K562 (cell line): ENCODE measurements at regions not wholly inside any gene's neighbourhood (a gene's known extent, or its start where the extent isn't known, plus 50 kb on each side); places are given as distances from the start of the nearest gene placed in this dataset.

Experiments used
- ATAC-seq: fragments of 200-7000 bp; cut with Tn5 transposase; 3 replicates; pipeline ENCODE4 v1.9.1; 2020; ENCODE audit warnings: moderate library complexity
- BruUV-seq: library from RNA; stranded (reverse); fragments of 400-500 nt; replicated peaks from 2 replicates; lab custom pipeline; 2021; lab: Mats Ljungman, UMichigan
- CTCF ChIA-PET: fragments of 300-600 bp; formaldehyde crosslinking; extraction: SDS; loops from one replicate; lab custom pipeline; 2021; ENCODE audit warnings: low intra/inter-chr PET ratio; lab: Yijun Ruan, JAX
- POLR2A ChIA-PET: fragments of 300-600, 350-650 bp; sonication (Branson Sonifier 250); formaldehyde crosslinking; extraction: SDS; loops from one replicate; lab custom pipeline; 2021; ENCODE audit warnings: antibody characterized with exemption, inconsistent platforms; lab: Yijun Ruan, JAX
- DNase-seq, 4 experiments: peaks; one replicate each; pipeline versions ENCODE4 v3.0.0 to v3.0.0-alpha.2; 2011 to 2018; ENCODE audit warnings: low spot score in 3 of 4, mixed read lengths in 3 of 4; ENCODE audit errors: extremely low read depth in 1 of 4
- FAIRE-seq: peaks from 2 replicates; lab custom pipeline; 2011; peaks lifted over from hg19 to GRCh38; lab: Jason Lieb, UNC
- H2AFZ ChIP-seq: 2 replicates; pipeline ENCODE4 v1.6.0; 2011; ENCODE audit warnings: low read depth, low read length, control low read depth, inconsistent platforms
- H3K27ac ChIP-seq: fragments of 200-600 bp; 3 replicates; pipeline ENCODE4 v1.8.0; 2011; ENCODE audit warnings: low read depth, mild to moderate bottlenecking, control low read depth, inconsistent platforms, low read length, moderate library complexity, mixed read lengths; ENCODE audit errors: extremely low read depth
- H3K27me3 ChIP-seq, 2 experiments: fragments of 300-600 bp in 1 of 2; 2 replicates in 1 of 2; 3 replicates in 1 of 2; pipeline versions ENCODE4 v1.6.0 to v1.8.0; 2011; ENCODE audit warnings: inconsistent platforms in 2 of 2, low read length in 2 of 2, mild to moderate bottlenecking in 1 of 2, mixed read lengths in 1 of 2, moderate library complexity in 1 of 2; ENCODE audit not compliant: control insufficient read depth in 2 of 2, insufficient read depth in 2 of 2
- H3K36me3 ChIP-seq: fragments of 300-600 bp; 3 replicates; pipeline ENCODE4 v1.8.0; 2011; ENCODE audit warnings: mild to moderate bottlenecking, low read length, inconsistent platforms; ENCODE audit not compliant: control insufficient read depth, insufficient read depth
- H3K4me1 ChIP-seq, 2 experiments: fragments of 200-600 bp in 1 of 2; replicated peaks in 1 of 2; 2 replicates in 1 of 2; 3 replicates in 1 of 2; pipeline versions ENCODE4 v1.5.1 to v1.8.0; 2011; ENCODE audit warnings: inconsistent platforms in 2 of 2, low read length in 2 of 2, mild to moderate bottlenecking in 1 of 2, mixed read lengths in 1 of 2, moderate library complexity in 1 of 2; ENCODE audit not compliant: control insufficient read depth in 2 of 2, insufficient read depth in 2 of 2
- H3K4me2 ChIP-seq: 2 replicates; pipeline ENCODE4 v1.6.1; 2011; ENCODE audit warnings: low read length, control low read depth, inconsistent platforms, mixed read lengths; ENCODE audit not compliant: insufficient read depth
- H3K4me3 ChIP-seq: fragments of 200-600 bp; sonication (generic), shearing (Covaris generic); 2 replicates; pipeline ENCODE4 v1.5.1; 2016; ENCODE audit warnings: control low read depth, inconsistent platforms
- H3K79me2 ChIP-seq: fragments of 200-600 bp; 3 replicates; pipeline ENCODE4 v1.8.0; 2011; ENCODE audit warnings: low read length, inconsistent platforms; ENCODE audit not compliant: control insufficient read depth, insufficient read depth
- H3K9ac ChIP-seq, 2 experiments: 2 replicates each; pipeline versions ENCODE4 v1.6.0 to v1.6.1; 2011; ENCODE audit warnings: low read depth in 2 of 2, low read length in 2 of 2, control low read depth in 1 of 2, inconsistent platforms in 1 of 2, mild to moderate bottlenecking in 1 of 2, mixed read lengths in 1 of 2; ENCODE audit not compliant: insufficient read depth in 1 of 2
- H3K9me1 ChIP-seq: one replicate; pipeline ENCODE4 v1.6.0; 2011; ENCODE audit warnings: inconsistent platforms, mild to moderate bottlenecking, low read length, moderate library complexity; ENCODE audit not compliant: control insufficient read depth, insufficient read depth
- H3K9me3 ChIP-seq: replicated peaks from 2 replicates; pipeline ENCODE4 v1.5.1; 2011; ENCODE audit warnings: low read depth, low read length, inconsistent platforms; ENCODE audit not compliant: control insufficient read depth, insufficient read depth
- H4K20me1 ChIP-seq: replicated peaks from 2 replicates; pipeline ENCODE4 v1.6.1; 2011; ENCODE audit warnings: low read length, inconsistent platforms, mixed read lengths; ENCODE audit not compliant: control insufficient read depth, insufficient read depth
- BCL6 ChIP-seq: fragments of 250-450 bp; sonication (Bioruptor Pico); IDR thresholded peaks from 2 replicates; pipeline ENCODE4 v1.4.0; 2020
- CHCHD3 ChIP-seq: fragments of 250-450 bp; sonication (Bioruptor Pico); IDR thresholded peaks from 2 replicates; pipeline ENCODE4 v2.1.2; 2022; ENCODE audit warnings: mild to moderate bottlenecking
- HDGF ChIP-seq: fragments of 450-650 bp; IDR thresholded peaks from 2 replicates; pipeline ENCODE4 v1.6.1; 2016
- MEF2D ChIP-seq: conservative IDR thresholded peaks from 2 replicates; pipeline ENCODE4 v1.6.1; 2016; ENCODE audit warnings: low read depth, missing genetic modification characterization, missing compliant biosample characterization
- SMARCC2 ChIP-seq: fragments of 450-650 bp; IDR thresholded peaks from 2 replicates; pipeline ENCODE4 v1.6.1; 2017; ENCODE audit warnings: antibody characterized with exemption, moderate library complexity, mild to moderate bottlenecking, low read depth
- ZNF23 ChIP-seq: fragments of 250-450 bp; sonication (Bioruptor Pico); IDR thresholded peaks from 2 replicates; pipeline ENCODE4 v1.4.0; 2020; ENCODE audit warnings: mild to moderate bottlenecking
- ZNF778 ChIP-seq: fragments of 450-650 bp; formaldehyde crosslinking; IDR thresholded peaks from 2 replicates; pipeline ENCODE4 v1.4.0; 2020; ENCODE audit warnings: mild to moderate bottlenecking, moderate library complexity
- WGBS: fragments of 100-300 bp; shearing (Covaris generic); methylation state at CpG from one replicate; pipeline ENCODE4 v1.1.6; 2016; ENCODE audit warnings: low coverage, mixed read lengths; ENCODE audit not compliant: insufficient coverage; ENCODE audit errors: missing lambda C conversion rate; 5-methylcytosine and 5-hydroxymethylcytosine counted together
- in situ Hi-C: fragments of 300-500 bp; cut with MboI; formaldehyde crosslinking; loops from 4 replicates; pipeline ENCODE4 v1.15.0; 2018; ENCODE audit warnings: inconsistent platforms, mixed read lengths
- intact Hi-C: fragments of 100-400 bp; cut with micrococcal nuclease; formaldehyde crosslinking; loops from 2 replicates; pipeline ENCODE4 v1.14.2; 2022
- TF ChIP-seq, protein P1 (sequence below): fragments of 250-450 bp; sonication (Bioruptor Pico); IDR thresholded peaks from 2 replicates; pipeline ENCODE4 v1.5.1; 2021; ENCODE audit warnings: mild to moderate bottlenecking

DNA sequence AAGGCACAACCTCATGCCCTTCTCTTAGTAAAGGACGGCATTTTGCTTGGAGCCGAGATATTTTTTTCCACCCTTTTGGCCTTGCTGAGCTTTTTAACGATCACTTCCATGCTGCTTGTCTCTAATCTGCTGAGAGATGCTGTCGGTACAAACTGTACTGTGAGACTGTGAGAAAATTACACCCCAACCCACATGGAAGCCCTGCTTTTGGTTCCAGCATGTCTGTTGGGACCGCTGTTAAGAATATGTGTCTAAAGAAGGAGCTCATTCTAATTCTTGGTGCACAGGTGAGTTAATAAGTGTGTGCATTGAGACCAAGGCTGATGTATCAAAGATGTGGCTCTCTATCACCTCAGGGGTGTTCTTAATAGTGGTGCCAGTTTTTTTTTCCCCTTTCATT lies 304.5 kb upstream of the MAP3K7 start (continued):
- TF ChIP-seq CHCHD3 (CRISPR knock-in tag): no peak

DNA sequence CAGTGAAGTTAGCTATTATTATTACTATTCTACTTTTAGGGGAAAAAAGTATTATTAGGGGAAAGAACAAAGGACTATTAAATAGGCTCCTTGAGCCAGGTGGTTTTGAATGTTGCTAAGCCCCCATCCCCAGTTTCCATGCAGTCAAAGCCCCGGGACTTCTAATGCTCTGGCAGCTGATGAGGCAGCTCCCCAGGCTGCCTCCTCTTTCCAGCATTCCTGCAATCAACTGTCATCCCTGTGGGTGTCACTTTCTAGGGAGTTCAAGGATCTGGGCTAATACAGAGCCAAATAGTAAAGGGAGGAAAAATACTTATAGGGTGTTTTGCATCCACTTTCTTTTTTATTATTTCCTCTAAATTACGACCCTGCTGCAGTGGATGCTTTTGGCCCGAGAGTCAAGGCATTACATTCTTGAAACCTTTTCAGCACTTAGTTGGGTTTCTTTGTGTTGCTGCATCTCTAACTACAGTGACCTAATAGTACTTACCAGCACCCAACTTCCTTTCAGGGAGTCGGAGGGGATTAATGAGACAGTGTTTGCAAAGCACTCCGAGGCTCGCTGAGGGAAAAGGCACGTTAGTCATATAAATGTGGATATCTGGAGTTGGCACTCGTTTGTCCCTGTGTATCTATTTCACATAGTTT lies 303.9 kb upstream of the MAP3K7 start:
- in situ Hi-C loops: no loop called here
- ChIA-PET CTCF (no interaction called here), POLR2A (no interaction called here)
- no peak for FAIRE-seq
- Histone ChIP-seq H3K4me1 (no peaks in the 10 kb centered on the region), H2AFZ (no peak overlapping the region), H3K9ac (no peak overlapping the region), H3K27ac (no peak overlapping the region), H3K4me2 (no peak overlapping the region), H3K27me3 (no peaks in the 10 kb centered on the region), H3K36me3 (no peaks in the 10 kb centered on the region), H3K9me1 (no peaks in the 10 kb centered on the region), H3K9me3 (no peaks in the 10 kb centered on the region), H3K79me2 (no peaks in the 10 kb centered on the region), H3K4me3 (no peak overlapping the region), H4K20me1 (no peaks in the 10 kb centered on the region)
- intact Hi-C loops: no loop called here
- DNase-seq: no peak
- TF ChIP-seq, protein P1, sequence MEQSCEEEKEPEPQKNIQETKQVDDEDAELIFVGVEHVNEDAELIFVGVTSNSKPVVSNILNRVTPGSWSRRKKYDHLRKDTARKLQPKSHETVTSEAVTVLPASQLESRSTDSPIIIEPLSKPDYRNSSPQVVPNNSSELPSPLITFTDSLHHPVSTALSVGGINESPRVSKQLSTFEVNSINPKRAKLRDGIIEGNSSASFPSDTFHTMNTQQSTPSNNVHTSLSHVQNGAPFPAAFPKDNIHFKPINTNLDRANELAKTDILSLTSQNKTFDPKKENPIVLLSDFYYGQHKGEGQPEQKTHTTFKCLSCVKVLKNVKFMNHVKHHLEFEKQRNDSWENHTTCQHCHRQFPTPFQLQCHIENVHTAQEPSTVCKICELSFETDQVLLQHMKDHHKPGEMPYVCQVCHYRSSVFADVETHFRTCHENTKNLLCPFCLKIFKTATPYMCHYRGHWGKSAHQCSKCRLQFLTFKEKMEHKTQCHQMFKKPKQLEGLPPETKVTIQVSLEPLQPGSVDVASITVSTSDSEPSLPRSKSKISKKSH (CRISPR knock-in tag): no peak
- TF ChIP-seq MEF2D (no peak), HDGF (no peak), ZNF778 (CRISPR knock-in tag) (no peak), BCL6 (no peak), ZNF23 (CRISPR knock-in tag) (no peak), SMARCC2 (no peak)
- 2% methylated on average over 8 of the region's 8 CpGs for WGBS
- no TSS peak for BruUV-seq
- no peak for ATAC-seq
